Activated T-cell treated with anti-CD3 and anti-CD28 coated beads, Interleukin-2, amount 50 U/mL, for 48 hours (primary cell): ENCODE measurements at regions not wholly inside any gene's neighbourhood (a gene's known extent, or its start where the extent isn't known, plus 50 kb on each side); places are given as distances from the start of the nearest gene placed in this dataset.

ENCODE experiments used
- DNase-seq, 2 experiments: peaks; one replicate each; pipeline ENCODE4 v3.0.0-alpha.2; 2020

DNA sequence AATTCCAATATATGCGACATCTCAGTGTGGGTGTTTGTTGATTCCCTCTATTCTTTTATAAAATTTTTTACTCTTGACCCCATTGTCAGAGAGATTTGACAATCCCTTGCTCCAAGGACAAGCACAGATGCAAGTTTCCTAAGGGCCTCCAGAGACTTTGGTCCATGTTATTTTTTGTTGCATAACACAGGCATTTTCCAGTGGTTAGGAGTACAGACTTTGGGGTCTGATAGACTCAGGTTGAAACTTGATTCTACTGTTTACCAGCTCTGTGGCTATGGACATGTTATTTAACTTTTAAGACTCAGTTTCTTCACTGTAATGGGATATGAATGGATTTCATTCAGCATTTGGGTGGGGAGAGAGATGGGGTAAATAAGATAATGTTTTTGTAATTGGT, 361.3 kb downstream of the ENC1 start:
- DNase-seq, result no peak

DNA sequence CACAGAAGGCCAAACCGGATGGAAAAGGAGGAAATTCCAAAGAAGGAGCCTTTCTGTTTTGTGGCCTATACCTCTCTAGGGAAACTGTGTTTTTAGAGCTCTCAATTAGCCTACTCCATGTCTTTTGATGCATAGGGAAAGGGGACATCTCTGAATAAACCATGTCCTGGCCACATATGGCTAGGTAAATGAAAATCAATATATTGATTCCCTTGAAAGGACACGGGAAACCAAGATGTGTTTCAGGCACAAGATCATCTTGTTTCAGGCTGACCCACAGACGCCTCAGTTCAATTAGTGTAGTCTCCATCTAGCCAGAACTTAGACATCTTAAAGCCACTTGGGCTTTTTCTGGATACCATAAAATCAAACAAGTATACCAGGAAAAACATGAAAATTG, 363.1 kb downstream of the ENC1 start:
- DNase-seq, result no peak

DNA sequence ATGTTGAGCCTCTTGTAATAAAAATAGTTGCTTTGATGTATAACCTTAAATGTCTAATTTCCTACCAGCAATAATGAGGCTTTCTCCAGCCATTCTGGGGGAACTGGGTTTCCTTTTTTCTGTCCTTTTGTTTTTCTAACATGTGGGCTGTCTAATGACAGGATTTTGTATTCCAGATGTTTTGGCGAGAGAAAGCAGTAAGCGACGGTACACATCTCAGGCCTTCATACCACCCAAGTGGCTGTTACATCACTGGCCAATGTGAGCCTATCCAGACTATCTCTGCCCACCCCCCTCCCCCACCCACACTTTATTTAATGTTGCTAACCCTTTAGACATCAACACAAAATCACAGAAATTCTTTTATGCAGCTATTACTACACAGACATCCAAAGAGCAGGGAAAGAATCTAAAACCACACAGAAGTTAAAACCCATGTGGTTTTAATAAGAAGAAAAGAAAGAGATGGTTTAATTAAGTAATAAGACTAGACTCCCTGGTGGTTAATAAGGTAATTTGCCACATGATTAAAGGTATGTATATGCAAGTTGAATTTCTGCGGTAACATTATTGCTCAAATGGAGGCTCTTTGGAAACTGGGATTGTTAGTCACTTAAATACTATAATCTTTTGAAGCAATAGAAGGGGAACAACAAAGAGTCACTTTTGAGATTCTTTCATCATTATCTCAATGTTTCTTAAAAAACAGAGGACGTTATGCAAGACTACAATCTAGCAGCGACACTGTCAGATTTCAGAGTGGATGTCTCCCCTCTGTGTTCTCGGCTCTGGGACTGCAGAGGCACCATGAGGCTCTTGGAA, 365.1 kb downstream of the ENC1 start:
- DNase-seq, result no peak

DNA sequence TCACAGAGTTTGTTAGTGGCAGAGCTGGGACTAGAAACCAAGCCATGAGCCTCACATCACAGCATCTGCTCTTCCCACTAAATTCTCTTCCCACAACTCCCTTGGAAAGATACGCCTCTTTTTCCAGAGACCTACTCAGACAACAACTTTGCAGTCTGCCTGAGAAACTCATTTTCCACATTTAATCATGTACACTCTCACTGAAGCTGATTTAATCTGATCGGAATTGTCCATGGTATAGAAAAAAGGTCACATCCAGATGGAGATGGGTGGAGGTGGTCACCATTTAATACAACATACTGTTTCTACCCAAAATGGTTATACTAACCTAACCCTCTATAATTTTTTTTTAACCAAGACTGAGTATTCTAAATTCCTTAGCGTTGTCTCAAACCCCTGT, 366.2 kb downstream of the ENC1 start:
- no peak for DNase-seq

DNA sequence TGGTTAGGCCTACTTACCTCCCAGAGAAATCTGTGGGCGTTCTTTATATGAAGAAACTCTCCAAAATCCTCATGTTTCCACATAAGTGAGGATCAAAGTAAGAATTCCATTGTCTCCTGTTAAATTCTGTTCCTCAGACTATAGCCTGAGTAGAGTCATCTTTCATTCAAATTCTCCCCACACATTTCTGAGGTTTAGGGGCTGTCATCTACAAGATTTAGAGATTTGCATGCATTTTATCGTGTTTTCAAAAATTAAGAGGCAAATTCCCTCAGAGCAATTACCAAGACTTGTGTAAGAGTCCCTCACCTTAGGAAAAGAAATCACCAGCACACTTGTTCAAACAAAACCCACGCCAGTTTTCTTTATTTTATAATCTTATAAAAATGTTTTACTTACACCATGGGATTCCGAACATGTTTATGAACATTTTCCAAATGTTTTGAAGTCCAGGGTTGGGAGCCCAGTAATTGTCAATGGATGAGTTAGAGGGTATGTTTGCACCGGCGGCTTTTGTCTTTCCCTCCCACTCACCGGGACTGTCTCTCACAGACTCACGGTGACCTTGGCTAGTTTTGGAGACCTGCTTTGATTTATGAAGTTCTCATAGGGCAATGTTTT, 367.6 kb downstream of the ENC1 start:
- DNase-seq, result no peak

DNA sequence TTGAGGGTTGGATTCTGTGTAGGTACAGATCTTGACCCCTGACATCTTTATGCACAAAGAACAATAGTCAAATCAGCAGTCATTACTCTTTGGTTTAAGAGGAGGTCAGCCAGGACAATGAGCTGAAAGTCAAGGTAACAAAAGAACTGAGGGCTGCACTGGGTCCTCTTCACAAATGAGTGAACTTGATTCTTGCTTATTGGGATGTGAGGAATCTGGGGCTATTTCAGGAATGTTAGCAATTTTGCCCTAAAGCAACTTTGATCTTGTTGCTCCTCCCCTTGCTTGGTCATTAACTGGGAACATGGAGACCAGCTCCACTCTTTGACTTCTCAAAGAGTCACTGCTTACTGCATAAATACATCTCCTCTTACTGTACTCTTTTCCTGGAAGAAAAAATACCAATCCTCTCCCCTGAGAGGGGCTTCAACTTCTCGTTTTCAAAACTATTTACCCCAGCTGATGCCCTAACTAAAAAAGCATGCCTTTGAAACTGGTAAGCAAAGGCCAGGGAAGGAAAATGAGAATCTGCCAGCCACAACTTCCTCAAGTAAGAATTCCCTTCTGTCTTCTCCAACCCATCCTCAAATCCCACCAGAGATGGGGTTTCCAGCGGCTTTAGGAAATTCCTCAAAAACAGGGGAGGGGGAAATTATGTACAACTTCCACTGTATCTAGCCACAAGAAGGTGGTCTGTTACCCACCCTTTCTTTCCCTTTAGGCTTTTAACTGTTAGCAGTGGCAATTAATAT, 368.3 kb downstream of the ENC1 start:
- no peak for DNase-seq

DNA sequence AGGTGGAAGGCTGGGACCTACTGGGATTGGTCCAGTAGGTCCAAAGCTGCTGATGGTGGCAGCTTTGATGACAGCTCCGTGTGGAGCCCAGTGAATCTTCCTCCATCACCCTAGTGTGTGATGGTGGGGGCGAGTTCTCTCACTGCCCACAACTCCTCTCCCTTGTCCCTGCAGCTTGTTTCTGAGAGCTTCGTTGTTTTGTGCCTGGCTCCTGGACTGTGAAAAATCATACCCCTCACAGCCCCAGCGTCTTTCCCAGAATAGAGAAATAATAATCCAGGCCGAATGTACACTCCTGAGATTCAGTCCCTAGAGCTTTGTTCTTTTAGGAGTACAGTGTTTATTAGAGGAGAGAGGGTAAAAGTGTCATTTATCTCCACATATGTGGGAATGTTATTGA, 372.2 kb downstream of the ENC1 start:
- DNase-seq, result no peak

DNA sequence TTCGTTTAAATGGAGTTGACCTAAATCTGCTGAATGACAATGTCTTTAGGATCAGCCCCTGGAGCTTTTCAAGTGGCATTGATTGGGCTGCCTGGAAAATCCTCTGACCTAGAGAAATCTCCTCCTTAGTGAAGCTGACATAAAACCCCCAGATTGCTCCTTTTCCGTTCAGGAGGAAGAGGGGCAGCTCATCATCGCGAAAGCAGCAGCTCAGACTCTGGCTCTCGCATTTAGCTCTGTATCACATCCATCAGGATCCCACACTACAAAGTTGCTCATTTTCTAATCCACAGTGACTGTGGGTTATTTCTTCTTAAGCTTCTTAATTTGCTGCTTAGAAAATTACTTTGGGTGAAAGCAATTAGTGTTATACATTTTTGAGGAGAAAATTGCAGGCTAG, 373.7 kb downstream of the ENC1 start:
- DNase-seq, result no peak

DNA sequence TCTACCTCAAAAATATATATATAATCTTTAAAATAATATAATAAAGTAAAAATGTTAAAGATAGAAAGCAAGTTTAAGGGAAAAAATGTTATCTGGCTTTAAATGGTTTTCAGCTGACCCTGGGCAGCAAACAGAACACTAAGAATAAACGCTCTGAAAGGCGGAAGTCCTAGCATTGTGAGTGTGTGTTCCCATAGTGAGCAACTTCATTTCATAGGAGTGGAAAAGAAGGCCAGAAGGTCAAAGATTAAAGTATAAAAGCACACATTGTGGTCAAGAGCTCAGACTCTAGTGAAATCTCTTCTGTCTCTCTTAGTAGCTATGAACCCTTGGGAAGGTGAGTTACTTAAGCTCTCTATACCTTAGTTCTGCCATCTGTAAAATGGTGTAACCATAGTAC, 374.4 kb downstream of the ENC1 start:
- DNase-seq, result no peak

DNA sequence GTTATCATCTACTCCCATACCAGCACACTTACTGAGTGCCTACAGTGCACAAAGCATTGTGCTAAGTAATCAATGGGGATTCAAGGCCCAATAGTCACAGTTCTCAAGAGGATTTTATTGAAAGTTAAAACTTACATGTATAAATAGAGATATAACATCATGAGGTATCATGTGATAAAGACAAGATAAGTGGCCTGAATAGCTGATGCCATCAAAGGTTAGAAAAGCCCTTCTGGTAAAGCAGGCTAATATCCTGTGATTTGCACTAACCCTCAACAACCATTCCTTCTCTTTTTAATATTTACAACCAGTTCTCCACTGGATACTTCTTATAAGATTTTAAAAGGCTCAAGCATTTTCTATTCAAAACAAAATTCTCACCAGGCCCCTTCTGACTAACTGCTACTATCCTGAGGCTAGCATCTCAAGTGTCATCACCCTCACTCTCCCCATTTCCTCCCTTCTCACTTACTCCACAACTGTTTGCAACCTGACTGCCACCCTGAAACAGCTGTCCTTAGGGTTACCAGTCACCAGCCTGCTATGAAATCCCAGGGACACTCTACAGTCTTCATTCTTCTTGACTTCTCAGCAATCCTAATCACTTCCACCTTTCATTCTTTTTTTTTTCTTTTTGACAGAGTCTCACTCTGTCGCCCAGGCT, 377.9 kb downstream of the ENC1 start:
- no peak for DNase-seq

DNA sequence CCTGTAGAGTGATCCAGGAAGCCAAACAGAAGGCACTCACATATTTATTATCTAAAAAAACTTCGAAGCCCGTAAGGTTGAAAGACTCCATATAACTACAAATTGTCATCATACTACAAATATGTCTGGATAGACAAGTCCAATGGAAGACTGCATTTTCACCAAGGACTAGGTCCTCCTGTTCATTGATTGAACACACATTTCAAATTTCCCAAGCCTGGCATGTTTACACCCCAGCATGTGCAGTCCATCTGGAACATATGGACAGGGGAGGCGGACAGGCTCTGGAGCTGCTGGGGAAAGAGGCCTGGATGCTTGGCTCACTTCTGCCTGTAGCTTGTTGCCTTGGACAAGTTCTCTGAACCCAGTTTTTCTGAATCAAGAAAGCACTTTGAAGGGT, 378.7 kb downstream of the ENC1 start:
- no peak for DNase-seq

DNA sequence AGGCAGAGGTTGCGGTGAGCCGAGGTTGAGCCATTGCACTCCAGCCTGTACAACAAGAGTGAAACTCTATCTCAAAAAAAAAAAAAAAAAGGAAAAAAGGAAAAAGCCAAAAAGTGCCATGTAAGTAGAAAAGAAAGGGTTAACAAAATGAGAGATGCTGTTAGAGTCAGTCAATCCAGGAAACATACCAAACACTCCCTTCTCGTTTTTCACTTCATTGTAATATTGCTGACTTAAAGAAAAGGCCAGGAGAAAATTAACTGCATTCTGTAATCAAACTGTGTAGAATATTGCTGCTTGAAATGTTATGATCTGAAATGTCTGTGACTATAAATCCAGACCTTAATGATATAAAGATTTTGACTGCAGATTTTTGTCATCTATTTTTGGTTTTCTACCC, 379.1 kb downstream of the ENC1 start:
- DNase-seq, result no peak

DNA sequence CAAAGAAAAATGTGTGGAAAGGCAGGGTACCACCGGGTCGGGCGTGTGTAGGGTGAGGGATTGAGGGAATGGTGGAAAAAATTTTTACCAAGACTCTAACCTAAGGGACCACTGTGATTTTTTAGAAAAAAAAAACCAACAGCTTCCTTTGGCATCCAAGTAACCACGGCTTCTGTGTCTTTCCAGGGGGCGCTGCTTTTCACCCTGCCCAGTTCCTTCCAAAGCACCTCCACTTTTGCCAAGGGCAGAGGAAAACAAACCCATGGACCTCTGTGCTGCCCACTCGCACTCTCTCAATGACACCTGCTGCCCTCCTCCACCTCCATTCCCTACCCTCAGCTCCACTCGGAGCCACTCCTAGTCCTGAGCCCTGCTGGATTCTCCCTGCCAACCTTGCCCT, 381.0 kb downstream of the ENC1 start:
- DNase-seq, result no peak

DNA sequence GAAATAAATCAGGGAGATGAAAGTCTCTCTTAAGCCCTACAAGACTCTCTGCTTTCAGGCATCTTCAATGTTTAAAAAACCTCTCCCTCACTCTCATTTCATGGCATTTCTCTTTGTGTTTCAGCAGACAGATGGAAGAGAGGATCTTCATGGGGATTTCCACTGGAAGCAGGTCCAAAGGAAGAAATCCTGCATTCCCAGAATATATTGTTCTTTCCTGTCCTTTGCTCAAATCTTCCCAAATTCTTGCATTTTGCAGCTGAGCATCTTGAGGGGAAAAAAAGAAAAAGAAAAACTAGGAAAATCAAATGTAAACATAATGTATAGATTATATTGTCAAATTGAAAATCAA, 382.2 kb downstream of the ENC1 start:
- no peak for DNase-seq

DNA sequence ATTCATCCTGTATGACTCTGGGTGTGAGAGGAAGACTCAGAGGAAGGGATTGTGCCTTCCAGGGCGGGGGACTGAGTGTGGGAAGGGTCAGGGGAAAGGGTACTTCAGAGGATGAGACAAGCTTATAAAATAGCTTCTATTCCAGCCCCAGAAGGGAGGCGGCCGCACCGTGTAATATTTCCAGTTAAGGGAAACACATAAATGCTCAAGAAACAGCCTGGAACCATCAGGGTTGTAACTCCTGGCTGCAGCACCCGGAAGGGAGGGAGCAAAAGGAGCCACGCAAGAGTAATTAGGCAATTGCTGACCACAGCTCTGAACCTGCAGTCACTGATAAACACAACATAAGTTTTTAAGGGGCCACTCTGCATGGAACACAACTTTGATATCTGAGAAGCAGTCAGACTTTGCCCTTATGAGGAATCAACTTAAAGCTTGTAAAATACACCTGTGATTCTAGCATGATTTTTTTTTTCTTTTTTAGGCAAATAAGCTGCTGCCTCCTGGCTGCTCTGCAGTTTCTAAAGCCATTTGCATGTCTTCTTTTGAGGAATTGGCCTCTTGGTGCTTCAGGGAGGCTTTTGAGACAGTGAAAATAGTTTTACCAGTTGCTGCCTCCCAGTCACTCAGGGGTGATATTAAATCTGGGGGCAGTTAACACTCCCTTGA, 382.7 kb downstream of the ENC1 start:
- DNase-seq, result no peak

DNA sequence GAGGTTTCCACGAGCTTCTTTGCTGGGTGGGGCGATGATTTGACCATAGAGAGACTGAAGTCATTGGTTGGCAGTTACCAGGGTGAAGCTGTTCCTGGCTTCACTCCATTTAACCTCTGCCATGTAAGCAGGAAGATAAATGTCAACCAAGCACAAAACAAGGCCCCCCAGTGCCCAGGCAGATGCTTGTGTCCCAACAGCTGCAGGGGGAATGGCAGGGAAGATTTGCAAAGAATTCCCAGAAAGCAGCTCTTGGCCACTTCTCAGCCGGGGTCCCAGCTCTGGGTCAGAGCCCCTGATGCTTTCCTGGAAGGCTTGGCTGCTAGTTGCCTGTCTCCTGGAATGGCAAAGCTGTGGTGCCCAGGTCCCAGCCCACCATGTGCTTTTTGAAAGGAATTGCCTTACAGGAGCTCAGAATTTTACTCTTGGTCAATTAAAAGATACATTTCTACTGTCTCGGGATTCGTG, 383.4 kb downstream of the ENC1 start:
- no peak for DNase-seq

DNA sequence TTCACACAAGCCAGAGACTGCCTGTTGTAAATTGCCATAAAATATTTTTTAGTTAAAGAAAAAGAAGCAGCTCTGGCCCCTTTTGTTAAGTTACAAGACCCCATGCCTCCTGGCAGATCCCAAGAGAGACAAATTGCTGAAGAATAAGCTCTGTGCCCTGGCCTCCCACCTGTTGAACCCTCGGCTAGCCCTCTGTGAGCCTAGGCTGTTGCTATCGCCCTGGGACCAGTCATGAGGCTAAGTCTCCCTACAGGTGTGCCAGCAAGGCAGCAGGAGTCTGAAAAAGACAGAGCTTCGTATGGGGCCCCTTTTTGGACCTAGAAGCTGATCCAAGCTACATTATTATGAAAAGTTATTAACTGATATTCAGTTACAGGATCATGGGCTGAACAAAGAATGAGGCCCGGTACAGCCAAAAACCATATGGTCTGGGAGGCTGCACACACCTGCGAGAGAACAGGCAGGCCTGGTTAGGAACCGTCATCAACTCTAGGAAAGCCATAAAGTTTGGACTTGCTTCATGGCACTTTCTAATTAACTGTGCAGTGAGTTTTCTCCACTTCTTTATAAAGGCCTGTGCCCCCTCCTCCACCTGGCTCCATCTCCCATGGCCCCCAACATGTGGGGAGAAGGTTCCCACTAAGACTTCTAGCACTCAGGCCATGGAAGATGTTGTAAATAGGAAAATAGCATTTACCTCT, 384.7 kb downstream of the ENC1 start:
- DNase-seq, result no peak

DNA sequence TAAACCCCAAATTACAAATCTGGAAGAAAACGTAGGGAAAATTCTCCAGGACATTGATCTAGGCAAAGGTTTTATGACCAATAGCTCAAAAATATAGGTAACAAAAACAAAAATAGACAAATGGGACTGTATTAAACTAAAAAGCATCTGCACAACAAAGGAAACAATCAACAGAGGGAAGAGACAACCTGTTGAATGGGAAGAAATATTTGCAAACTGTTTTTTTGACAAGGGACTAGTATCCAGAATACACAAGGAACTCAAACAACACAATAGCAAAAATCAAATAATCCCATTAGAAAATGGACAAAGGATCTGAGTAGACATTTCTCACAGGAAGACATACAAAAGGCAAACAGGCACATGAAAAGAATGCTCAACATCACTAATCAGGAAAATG, 386.3 kb downstream of the ENC1 start:
- DNase-seq, result no peak

DNA sequence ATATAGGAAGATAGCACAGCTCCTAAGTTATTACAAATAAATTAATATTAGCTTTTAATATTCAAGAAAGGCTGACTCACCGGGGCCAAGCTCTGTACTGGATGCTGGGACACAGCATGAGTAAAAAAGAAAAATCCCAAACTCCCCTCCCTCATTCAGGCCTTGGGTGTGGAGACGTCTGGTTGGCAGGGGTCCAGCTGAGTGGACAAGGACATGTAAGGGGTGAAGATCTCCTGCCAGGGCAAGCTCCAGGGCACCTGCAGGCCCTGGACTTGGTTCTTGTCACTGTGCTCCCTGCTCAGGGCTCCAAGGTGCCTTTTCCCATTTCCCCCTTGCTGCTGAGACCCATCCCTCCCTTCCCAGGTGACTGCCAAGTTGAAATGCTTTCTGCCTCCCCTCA, 388.5 kb downstream of the ENC1 start:
- no peak for DNase-seq

DNA sequence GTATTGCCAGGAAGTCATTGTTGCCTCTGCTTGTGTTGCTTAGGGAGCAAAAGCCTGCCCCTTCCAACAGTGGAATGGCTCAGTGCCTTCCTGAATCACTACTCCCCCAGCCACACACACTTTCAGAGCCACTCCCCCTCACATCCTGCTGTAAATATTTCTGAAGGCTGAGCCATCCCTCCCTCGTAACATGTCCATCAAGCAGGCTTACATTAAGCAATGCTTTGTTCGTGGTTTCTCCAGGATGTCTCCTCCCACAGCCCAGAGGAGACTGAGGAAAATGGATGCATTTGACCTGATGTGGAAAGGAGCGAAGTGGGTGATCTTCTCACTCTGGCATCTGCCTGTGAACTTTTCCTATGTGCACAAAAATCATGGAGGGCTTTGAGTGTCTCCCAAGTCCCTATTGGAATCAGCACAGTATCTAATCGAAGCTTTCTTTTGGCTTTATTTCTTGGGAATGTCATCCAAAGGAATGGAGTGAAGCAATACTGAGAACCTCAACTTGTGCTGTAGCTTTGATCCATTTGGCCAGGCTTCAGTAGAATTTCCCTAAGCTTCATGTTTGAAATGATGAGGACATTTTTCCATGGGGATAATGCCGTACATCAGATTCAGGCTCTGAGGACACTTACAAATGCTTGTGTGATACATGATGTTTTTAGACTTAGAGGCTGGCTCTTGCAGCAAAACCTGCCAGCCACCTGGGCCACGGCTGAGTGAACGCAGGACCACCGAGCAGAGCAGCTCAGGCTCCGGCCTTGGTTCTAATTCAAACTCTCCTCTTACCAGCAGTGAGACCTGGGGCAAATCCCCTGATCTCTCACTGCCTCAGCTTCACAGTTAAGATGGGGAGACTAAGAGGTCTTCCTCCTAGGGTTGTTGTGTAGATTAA, 389.1 kb downstream of the ENC1 start:
- DNase-seq, result no peak
